G401 (cell line): ENCODE measurements at regions not wholly inside any gene's neighbourhood (a gene's known extent, or its start where the extent isn't known, plus 50 kb on each side); places are given as distances from the start of the nearest gene placed in this dataset.

Experiments
- DNase-seq: peaks from one replicate; pipeline ENCODE4 v3.0.0-alpha.2; 2015; ENCODE audit warnings: low spot score
- in situ Hi-C: cut with HindIII; loops from 2 replicates; pipeline ENCODE4 v1.10.0; 2016; ENCODE audit warnings: low sequenced_read_pairs, mixed read lengths

- in situ Hi-C loops: no loop called here
- DNase-seq: no peak
Measured at GRCh38 chrX:147405764-147406163, 506.0 kb upstream of the FMR1 start.

GRCh38 chrX:147403040-147403439 lies 508.7 kb upstream of the FMR1 start:
- DNase-seq: no peak
- in situ Hi-C loops: no loop called here

DNA sequence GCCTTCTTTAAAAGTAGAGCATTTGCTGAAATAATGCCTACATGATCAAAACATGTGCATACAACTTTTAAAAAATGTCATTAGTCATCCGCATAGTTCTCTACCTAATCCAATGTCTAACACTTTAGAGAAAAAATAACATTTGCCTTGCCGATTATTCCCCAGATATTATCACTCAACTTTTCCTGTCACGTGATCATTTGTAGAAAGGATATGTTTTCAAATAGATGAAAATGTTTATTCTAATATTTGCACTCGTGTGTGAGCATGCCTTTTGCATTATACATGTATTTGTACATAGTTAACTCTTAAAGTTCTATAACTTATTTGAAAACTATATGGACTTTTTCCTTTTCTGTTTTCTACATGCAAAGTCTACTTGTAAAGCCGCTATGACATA lies 533.0 kb upstream of the FMR1 start:
- in situ Hi-C loops: no loop called here
- no peak for DNase-seq

GRCh38 chrX:147377728-147378127 lies 534.0 kb upstream of the FMR1 start:
- in situ Hi-C loops: no loop called here
- no peak for DNase-seq

DNA sequence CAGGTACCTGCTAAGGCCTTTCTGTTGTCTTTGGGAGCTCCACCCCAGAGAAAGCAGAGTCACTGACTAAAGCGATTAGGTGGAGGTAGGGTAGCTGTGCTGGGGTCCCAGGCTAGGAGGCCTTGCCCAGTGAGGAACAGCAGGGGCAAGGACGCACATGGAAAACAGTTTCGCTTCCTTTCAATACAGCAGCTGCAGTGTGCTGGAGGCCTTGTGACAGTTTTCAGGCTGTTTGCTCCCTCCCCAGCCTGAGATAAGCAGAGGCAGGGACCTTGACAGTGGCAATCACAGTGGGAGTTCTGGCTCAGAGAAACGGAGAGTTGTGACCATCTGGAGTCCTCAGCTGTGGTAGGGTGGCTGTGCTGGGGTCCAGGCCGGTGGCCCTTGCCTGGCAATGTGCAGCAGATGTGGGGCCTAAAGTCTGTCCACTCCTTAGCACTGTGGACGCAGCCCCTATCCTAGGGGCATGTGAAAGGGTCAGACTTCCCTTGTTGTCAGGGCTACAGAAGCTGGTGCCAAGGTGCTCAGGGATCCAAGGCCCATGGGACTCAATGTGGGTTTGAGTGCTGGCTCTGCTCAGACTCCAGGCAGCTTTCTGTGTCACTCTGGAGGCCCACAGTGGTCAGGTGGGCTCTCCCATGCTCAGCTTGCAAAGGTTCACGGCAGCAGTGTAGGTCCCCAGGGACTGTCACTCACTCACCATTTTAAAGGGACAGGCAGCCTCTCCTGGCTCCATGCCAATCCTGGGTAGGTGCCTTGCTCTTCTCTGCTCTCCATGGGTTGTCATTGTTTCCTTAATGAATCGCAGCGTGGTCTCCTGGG lies 534.9 kb upstream of the FMR1 start:
- peak; percentile 23 for DNase-seq
- in situ Hi-C loops: no loop called here

DNA sequence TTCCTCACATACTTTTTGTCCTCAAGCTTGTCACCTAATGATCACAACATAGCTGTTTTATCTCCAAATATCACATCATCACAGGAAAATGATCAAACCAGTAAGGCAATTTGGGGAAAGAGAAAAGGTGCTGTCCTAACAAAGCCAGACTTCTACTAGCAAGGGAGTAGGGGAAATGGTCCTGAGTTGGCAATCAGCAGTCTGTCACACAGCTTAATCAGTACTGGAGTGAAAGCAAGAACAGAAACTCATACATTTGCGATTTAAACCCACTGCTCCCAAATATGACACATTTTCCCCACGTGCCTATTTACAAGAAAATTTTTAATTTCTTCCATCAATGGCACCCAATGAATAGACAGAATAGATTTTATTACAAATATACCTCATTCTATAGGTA lies 546.8 kb upstream of the FMR1 start:
- in situ Hi-C loops: no loop called here
- no peak for DNase-seq

- in situ Hi-C loops: no loop called here
- DNase-seq: no peak
Measured at GRCh38 chrX:147351644-147352043, 537.1 kb upstream of the CXorf51A start.

DNA sequence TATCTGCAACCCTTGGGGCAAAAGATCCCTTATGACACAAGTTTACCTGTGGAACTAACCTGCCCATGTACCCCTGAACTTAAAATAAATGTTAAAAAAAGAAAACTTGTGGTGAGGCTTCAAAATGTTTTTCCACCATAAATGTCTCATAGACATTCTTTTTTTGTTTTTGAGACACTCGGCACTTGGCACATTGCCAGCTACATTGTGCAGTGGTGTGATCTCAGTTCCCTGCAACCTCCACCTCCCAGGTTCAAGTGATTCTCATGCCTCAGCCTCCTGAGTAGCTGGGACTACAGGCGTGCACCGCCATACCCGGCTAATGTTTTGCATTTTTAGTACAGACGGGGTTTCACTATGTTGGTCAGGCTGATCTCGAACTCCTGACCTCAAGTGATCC lies 528.9 kb upstream of the CXorf51A start:
- in situ Hi-C loops: no loop called here
- DNase-seq: no peak

- no peak for DNase-seq
- in situ Hi-C loops: no loop called here
Measured at GRCh38 chrX:147342197-147342596, 527.7 kb upstream of the CXorf51A start.

- in situ Hi-C loops: no loop called here
- DNase-seq: no peak
Measured at GRCh38 chrX:147340947-147341346, 526.4 kb upstream of the CXorf51A start.

- in situ Hi-C loops: no loop called here
- DNase-seq: no peak
Measured at GRCh38 chrX:147333821-147334220, 519.3 kb upstream of the CXorf51A start.

DNA sequence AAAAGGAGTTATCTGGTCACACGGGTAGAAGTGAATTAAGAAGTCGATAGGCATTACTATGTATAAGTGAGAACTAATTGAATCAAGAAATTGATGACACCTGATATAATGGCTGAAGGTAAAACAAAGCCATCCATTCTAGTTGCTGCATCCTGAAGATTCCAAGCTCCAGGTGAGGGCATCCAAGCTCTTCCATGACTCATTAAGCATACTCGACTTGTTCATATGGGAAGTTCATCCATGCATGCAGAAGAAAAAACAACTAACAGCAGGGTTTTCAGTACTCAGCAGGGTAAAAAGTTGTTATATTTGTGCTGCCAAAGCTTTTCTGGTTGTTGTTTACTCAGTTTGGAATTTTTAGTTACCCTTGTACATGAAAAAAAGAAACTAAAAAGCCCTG lies 508.0 kb upstream of the CXorf51A start:
- in situ Hi-C loops: no loop called here

GRCh38 chrX:147315483-147315882 lies 500.9 kb upstream of the CXorf51A start:
- in situ Hi-C loops: no loop called here

More for the DNA sequence above, 508.0 kb upstream of the CXorf51A start:
- DNase-seq: no peak

More at GRCh38 chrX:147315483-147315882, 500.9 kb upstream of the CXorf51A start:
- DNase-seq: no peak
